GM12892 (cell line): ENCODE measurements at regions not wholly inside any gene's neighbourhood (a gene's known extent, or its start where the extent isn't known, plus 50 kb on each side); places are given as distances from the start of the nearest gene placed in this dataset.
"Not testable (repeated sequence)": the region's sequence is repeated elsewhere in the genome, so short reads cannot be mapped to it uniquely, and the experiment has no call there.

Experiments
- DNase-seq: peaks from one replicate; pipeline ENCODE4 v3.0.0; 2011; ENCODE audit not compliant: insufficient read length
- FAIRE-seq: peaks from 2 replicates; lab custom pipeline; 2011; peaks lifted over from hg19 to GRCh38; lab: Jason Lieb, UNC
- POLR2A ChIP-seq: IDR thresholded peaks from 2 replicates; pipeline ENCODE4 v1.6.1; 2011; ENCODE audit warnings: low read depth, low read length, control low read depth
- POLR2AphosphoS5 ChIP-seq: IDR thresholded peaks from 2 replicates; pipeline ENCODE4 v1.6.1; 2011; ENCODE audit warnings: low read depth, low read length, control low read depth
- TAF1 ChIP-seq: IDR thresholded peaks from 2 replicates; pipeline ENCODE4 v1.6.1; 2011; ENCODE audit warnings: low read depth, mild to moderate bottlenecking, control low read depth, low read length, borderline replicate concordance

GRCh38 chr20:12528104-12528503 lies 480.7 kb upstream of the SPTLC3 start:
- DNase-seq (no peak), FAIRE-seq (no peak)
- no peak for TF ChIP-seq POLR2AphosphoS5
- TF ChIP-seq POLR2A = no peak
- no peak for TF ChIP-seq TAF1

GRCh38 chr20:12528591-12529041 lies 480.2 kb upstream of the SPTLC3 start:
- FAIRE-seq = no peak
- TF ChIP-seq TAF1 (no peak), POLR2A (no peak), POLR2AphosphoS5 (no peak)
- DNase-seq = no peak

- TF ChIP-seq TAF1 = no peak
- TF ChIP-seq POLR2AphosphoS5 = no peak
- TF ChIP-seq POLR2A = no peak
- FAIRE-seq = no peak
- no peak for DNase-seq
These were observed 477.1 kb upstream of the SPTLC3 start for GRCh38 chr20:12531626-12532025.

GRCh38 chr20:12535316-12535715 lies 473.5 kb upstream of the SPTLC3 start:
- no peak for TF ChIP-seq TAF1
- TF ChIP-seq POLR2A = no peak
- TF ChIP-seq POLR2AphosphoS5 = no peak
- DNase-seq (no peak), FAIRE-seq (no peak)

GRCh38 chr20:12535770-12536169 lies 473.0 kb upstream of the SPTLC3 start:
- no peak for FAIRE-seq
- TF ChIP-seq POLR2AphosphoS5 (no peak), TAF1 (no peak), POLR2A (no peak)

GRCh38 chr20:12554426-12554825 lies 454.3 kb upstream of the SPTLC3 start:
- FAIRE-seq (no peak), DNase-seq (no peak)
- TF ChIP-seq POLR2AphosphoS5 (no peak), TAF1 (no peak), POLR2A (no peak)

More at GRCh38 chr20:12535770-12536169, 473.0 kb upstream of the SPTLC3 start:
- no peak for DNase-seq

GRCh38 chr20:12555369-12555768 lies 453.4 kb upstream of the SPTLC3 start:
- DNase-seq (no peak), FAIRE-seq (no peak)
- TF ChIP-seq TAF1 (no peak), POLR2AphosphoS5 (no peak), POLR2A (no peak)

GRCh38 chr20:12555849-12556248 lies 452.9 kb upstream of the SPTLC3 start:
- not testable (repeated sequence) for FAIRE-seq

GRCh38 chr20:12557224-12557623 lies 451.5 kb upstream of the SPTLC3 start:
- FAIRE-seq = no peak
- TF ChIP-seq POLR2AphosphoS5 = no peak
- TF ChIP-seq POLR2A = no peak
- no peak for TF ChIP-seq TAF1
- no peak for DNase-seq

More at GRCh38 chr20:12555849-12556248, 452.9 kb upstream of the SPTLC3 start:
- not testable (repeated sequence) for DNase-seq

GRCh38 chr20:12564979-12565378 lies 443.8 kb upstream of the SPTLC3 start:
- DNase-seq (no peak), FAIRE-seq (no peak)
- TF ChIP-seq TAF1 = no peak
- TF ChIP-seq POLR2A = no peak
- no peak for TF ChIP-seq POLR2AphosphoS5

GRCh38 chr20:12566596-12566995 lies 442.2 kb upstream of the SPTLC3 start:
- TF ChIP-seq TAF1 = no peak
- no peak for TF ChIP-seq POLR2A
- TF ChIP-seq POLR2AphosphoS5 = no peak
- DNase-seq (no peak), FAIRE-seq (no peak)

- no peak for FAIRE-seq
- TF ChIP-seq POLR2AphosphoS5 (no peak), TAF1 (no peak), POLR2A (no peak)
- no peak for DNase-seq
These were observed 438.4 kb upstream of the SPTLC3 start for GRCh38 chr20:12570371-12570770.
